ENCODE measurements at regions not wholly inside any gene's neighbourhood (a gene's known extent, or its start where the extent isn't known, plus 50 kb on each side); places are given as distances from the start of the nearest gene placed in this dataset.

DNA sequence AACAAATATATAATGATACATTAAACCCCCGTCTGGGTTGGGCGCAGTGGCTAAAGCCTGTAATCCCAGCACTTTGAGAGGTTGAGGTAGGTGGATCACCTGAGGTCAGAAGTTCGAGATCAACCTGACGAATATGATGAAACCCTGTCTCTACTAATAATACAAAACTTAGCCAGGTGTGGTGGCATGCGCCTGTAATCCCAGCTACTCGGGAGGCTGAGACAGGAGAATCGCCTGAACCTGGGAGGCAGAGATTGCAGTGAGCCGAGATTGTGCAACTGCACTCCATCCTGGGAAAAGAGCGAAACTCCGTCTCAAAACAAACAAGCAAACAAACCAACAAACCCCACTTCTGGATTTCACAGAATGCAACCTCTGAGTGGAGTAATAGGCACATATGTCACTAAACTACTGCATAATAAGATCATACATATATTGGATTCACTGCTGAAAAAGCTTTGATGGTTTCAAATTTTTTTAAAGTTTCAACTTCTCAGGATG lies 718.2 kb downstream of the SI start:
- TF ChIP-seq, protein P1, sequence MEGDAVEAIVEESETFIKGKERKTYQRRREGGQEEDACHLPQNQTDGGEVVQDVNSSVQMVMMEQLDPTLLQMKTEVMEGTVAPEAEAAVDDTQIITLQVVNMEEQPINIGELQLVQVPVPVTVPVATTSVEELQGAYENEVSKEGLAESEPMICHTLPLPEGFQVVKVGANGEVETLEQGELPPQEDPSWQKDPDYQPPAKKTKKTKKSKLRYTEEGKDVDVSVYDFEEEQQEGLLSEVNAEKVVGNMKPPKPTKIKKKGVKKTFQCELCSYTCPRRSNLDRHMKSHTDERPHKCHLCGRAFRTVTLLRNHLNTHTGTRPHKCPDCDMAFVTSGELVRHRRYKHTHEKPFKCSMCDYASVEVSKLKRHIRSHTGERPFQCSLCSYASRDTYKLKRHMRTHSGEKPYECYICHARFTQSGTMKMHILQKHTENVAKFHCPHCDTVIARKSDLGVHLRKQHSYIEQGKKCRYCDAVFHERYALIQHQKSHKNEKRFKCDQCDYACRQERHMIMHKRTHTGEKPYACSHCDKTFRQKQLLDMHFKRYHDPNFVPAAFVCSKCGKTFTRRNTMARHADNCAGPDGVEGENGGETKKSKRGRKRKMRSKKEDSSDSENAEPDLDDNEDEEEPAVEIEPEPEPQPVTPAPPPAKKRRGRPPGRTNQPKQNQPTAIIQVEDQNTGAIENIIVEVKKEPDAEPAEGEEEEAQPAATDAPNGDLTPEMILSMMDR (IDR thresholded peaks at IDR 0.05 in 2 of 3, conservative IDR thresholded peaks at IDR 0.05 in 1 of 3; ENCODE audit: borderline replicate concordance in 1 of 3, insufficient read depth in 1 of 3, low read depth in 2 of 3, low read length in 2 of 3) = no peak
- TF ChIP-seq EZH2 (IDR thresholded peaks at IDR 0.05) (no peak), SIN3A (IDR thresholded peaks at IDR 0.05; ENCODE audit: low read depth) (no peak), CBX3 (IDR thresholded peaks at IDR 0.05; ENCODE audit: low read depth) (no peak), CEBPB (IDR thresholded peaks at IDR 0.05; ENCODE audit: low read depth) (no peak), MAX (IDR thresholded peaks at IDR 0.05) (no peak), POLR2A (IDR thresholded peaks at IDR 0.05; ENCODE audit: borderline replicate concordance, extremely low read depth, insufficient read depth, insufficient read length) (no peak), POLR2AphosphoS5 (IDR thresholded peaks at IDR 0.05; ENCODE audit: low read depth, low read length) (no peak), EZH2phosphoT487 (IDR thresholded peaks at IDR 0.05; ENCODE audit: borderline replicate concordance) (no peak)

Measured in HCT116 (cell line).